Body of pancreas (tissue), 4 donors: ENCODE measurements at regions not wholly inside any gene's neighbourhood (a gene's known extent, or its start where the extent isn't known, plus 50 kb on each side); places are given as distances from the start of the nearest gene placed in this dataset.

Experiments used
- CTCF ChIP-seq, 7 experiments: fragments of 450-650 bp in 4 of 7; fragments of 200-600 bp in 3 of 7; sonication (generic) in 3 of 7; IDR thresholded peaks; one replicate each; pipeline ENCODE4 v1.5.1; 2016 to 2019; ENCODE audit warnings: antibody characterized with exemption in 7 of 7
- POLR2A ChIP-seq, 3 donors: fragments of 450-650 bp; IDR thresholded peaks; one replicate each; pipeline ENCODE4 v1.6.1; 2016; ENCODE audit warnings: antibody characterized with exemption in 3 of 3, mild to moderate bottlenecking in 2 of 3

GRCh38 chr16:56068816-56069215 is 122.5 kb upstream of the GNAO1 start:
- TF ChIP-seq CTCF (IDR thresholded peaks at IDR 0.05), result no peak
- TF ChIP-seq POLR2A (IDR thresholded peaks at IDR 0.05), result no peak
